ENCODE measurements at regions not wholly inside any gene's neighbourhood (a gene's known extent, or its start where the extent isn't known, plus 50 kb on each side); places are given as distances from the start of the nearest gene placed in this dataset.
"Not testable (repeated sequence)": the region's sequence is repeated elsewhere in the genome, so short reads cannot be mapped to it uniquely, and the experiment has no call there.

GRCh38 chr20:55166063-55166462 lies 690.7 kb downstream of the DOK5 start:
- no peak overlapping the region for H3K4me3 Mint-ChIP-seq
- H3K36me3 Mint-ChIP-seq = no peaks in the 10 kb centered on the region
- no peak for ATAC-seq
- H3K27me3 Mint-ChIP-seq = no peaks in the 10 kb centered on the region
- peaks cover 1% of the 10 kb centered on the region for H3K9me3 Mint-ChIP-seq
- H3K27ac Mint-ChIP-seq = no peak overlapping the region
- H3K4me1 Mint-ChIP-seq = no peaks in the 10 kb centered on the region

DNA sequence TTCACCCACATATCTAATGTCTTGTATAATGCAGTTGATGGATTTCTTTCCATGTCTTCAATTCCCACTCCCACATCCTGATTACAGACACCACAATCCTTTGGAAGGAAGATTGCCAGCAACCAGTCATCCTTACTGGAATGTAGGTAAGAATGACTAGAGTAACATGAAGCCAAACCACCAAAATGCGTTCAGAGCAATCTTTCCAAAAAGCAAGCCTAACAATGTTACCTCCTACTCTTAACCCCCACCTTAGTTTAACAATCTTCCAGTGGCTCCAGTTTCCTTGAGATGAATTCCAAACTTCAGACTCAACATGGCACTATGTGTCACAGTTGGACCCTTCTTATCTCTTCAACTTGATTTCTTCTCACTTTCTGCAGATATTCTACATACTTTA lies 685.6 kb downstream of the DOK5 start:
- H3K27me3 Mint-ChIP-seq = no peaks in the 10 kb centered on the region
- no peak overlapping the region for H3K4me3 Mint-ChIP-seq
- no peak for ATAC-seq
- peaks cover 11% of the 10 kb centered on the region for H3K9me3 Mint-ChIP-seq
- no peaks in the 10 kb centered on the region for H3K4me1 Mint-ChIP-seq
- H3K36me3 Mint-ChIP-seq = no peaks in the 10 kb centered on the region
- no peak overlapping the region for H3K27ac Mint-ChIP-seq

DNA sequence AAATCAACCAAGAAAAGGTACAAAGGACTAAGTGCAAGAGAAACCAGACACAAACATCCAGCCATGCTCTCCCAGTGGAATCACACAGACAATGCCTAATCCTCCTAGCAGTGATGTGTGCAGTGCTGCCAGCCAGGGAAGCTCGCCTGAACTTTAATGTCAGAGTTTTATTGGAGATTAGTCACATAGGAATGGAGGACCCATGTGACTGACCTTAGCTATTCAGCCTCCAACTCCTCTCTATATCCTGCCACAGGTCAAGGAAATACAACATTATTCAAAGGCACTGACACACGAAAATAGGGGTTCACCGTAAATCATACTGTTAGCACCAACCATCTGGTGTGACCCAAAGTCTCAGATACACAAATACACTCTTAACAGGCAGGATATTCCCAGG lies 684.6 kb downstream of the DOK5 start:
- Mint-ChIP-seq H3K9me3 (peaks cover 11% of the 10 kb centered on the region), H3K4me1 (no peaks in the 10 kb centered on the region), H3K36me3 (no peaks in the 10 kb centered on the region), H3K27ac (no peak overlapping the region), H3K4me3 (no peak overlapping the region), H3K27me3 (no peaks in the 10 kb centered on the region)
- ATAC-seq = no peak

- peaks cover 13% of the 10 kb centered on the region for H3K9me3 Mint-ChIP-seq
- ATAC-seq = no peak
- no peak overlapping the region for H3K4me3 Mint-ChIP-seq
- no peak overlapping the region for H3K27ac Mint-ChIP-seq
- H3K27me3 Mint-ChIP-seq = no peaks in the 10 kb centered on the region
- no peaks in the 10 kb centered on the region for H3K36me3 Mint-ChIP-seq
- no peaks in the 10 kb centered on the region for H3K4me1 Mint-ChIP-seq
Observed at GRCh38 chr20:55159230-55159629, 683.8 kb downstream of the DOK5 start.

GRCh38 chr20:55158446-55158845 lies 683.1 kb downstream of the DOK5 start:
- H3K9me3 Mint-ChIP-seq = peaks cover 14% of the 10 kb centered on the region
- H3K4me1 Mint-ChIP-seq = no peaks in the 10 kb centered on the region
- no peak overlapping the region for H3K4me3 Mint-ChIP-seq
- no peak for ATAC-seq
- no peak overlapping the region for H3K27ac Mint-ChIP-seq
- no peaks in the 10 kb centered on the region for H3K36me3 Mint-ChIP-seq
- no peaks in the 10 kb centered on the region for H3K27me3 Mint-ChIP-seq

GRCh38 chr20:55155360-55155759 lies 680.0 kb downstream of the DOK5 start:
- Mint-ChIP-seq H3K4me1 (no peaks in the 10 kb centered on the region), H3K36me3 (no peaks in the 10 kb centered on the region), H3K27ac (no peak overlapping the region), H3K4me3 (no peak overlapping the region), H3K9me3 (peaks cover 10% of the 10 kb centered on the region), H3K27me3 (no peaks in the 10 kb centered on the region)
- no peak for ATAC-seq

GRCh38 chr20:55153001-55153645 lies 677.7 kb downstream of the DOK5 start:
- Mint-ChIP-seq H3K4me1 (no peaks in the 10 kb centered on the region), H3K27ac (no peak overlapping the region), H3K27me3 (no peaks in the 10 kb centered on the region), H3K4me3 (no peak overlapping the region), H3K9me3 (peaks cover 10% of the 10 kb centered on the region), H3K36me3 (no peaks in the 10 kb centered on the region)
- ATAC-seq = no peak

DNA sequence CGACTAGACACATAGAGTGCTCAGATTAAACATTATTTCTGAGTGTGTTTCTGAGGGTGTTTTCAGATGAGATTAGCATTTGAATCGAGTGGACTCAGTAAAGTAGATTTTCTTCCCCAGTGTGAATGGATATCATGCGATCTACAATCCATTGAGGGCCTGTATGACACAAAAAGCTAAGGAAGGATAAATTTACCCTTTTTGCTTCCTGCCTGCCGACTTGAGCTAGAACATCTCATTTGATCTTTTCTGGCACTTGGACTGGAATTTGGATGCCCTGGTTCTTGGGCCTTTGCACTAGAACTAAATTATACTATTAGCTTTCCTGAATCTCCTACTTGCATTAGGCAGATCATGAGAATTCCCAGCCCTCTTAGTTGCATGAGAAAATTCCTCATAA lies 675.8 kb downstream of the DOK5 start:
- H3K27me3 Mint-ChIP-seq = no peaks in the 10 kb centered on the region
- H3K4me3 Mint-ChIP-seq = no peak overlapping the region
- peaks cover 6% of the 10 kb centered on the region for H3K9me3 Mint-ChIP-seq
- no peaks in the 10 kb centered on the region for H3K36me3 Mint-ChIP-seq
- ATAC-seq = no peak
- H3K27ac Mint-ChIP-seq = no peak overlapping the region
- H3K4me1 Mint-ChIP-seq = no peaks in the 10 kb centered on the region

GRCh38 chr20:55143601-55144000 lies 668.2 kb downstream of the DOK5 start:
- no peak overlapping the region for H3K4me3 Mint-ChIP-seq
- no peak for ATAC-seq

DNA sequence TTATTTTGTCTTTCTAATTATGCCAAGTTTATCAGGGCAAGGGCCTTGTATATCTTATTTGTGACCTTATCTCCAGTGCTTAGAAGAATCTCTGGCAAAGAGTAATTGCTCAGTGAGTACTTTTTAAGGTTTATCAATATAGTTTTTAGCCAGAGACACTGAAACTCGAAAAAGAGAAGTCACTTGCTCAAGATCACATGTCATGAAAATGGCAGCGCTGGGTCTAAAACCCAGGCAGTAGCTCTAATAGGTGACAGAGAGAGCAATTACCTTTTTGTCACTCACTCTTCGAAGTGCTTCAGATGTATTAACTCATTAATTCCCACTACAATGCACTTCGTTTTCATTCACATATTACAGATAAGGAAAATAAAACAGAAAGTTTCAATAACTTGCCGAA lies 667.5 kb downstream of the DOK5 start:
- H3K4me1 Mint-ChIP-seq = no peaks in the 10 kb centered on the region
- no peak overlapping the region for H3K4me3 Mint-ChIP-seq
- H3K9me3 Mint-ChIP-seq = no peaks in the 10 kb centered on the region
- H3K36me3 Mint-ChIP-seq = no peaks in the 10 kb centered on the region
- no peaks in the 10 kb centered on the region for H3K27me3 Mint-ChIP-seq
- ATAC-seq = no peak
- no peak overlapping the region for H3K27ac Mint-ChIP-seq

More at GRCh38 chr20:55143601-55144000, 668.2 kb downstream of the DOK5 start:
- H3K36me3 Mint-ChIP-seq = no peaks in the 10 kb centered on the region
- no peaks in the 10 kb centered on the region for H3K9me3 Mint-ChIP-seq
- H3K4me1 Mint-ChIP-seq = no peaks in the 10 kb centered on the region
- H3K27ac Mint-ChIP-seq = no peak overlapping the region
- no peaks in the 10 kb centered on the region for H3K27me3 Mint-ChIP-seq

- ATAC-seq = no peak
- Mint-ChIP-seq H3K27ac (no peak overlapping the region), H3K4me3 (no peak overlapping the region), H3K27me3 (no peaks in the 10 kb centered on the region), H3K4me1 (no peaks in the 10 kb centered on the region), H3K36me3 (no peaks in the 10 kb centered on the region), H3K9me3 (no peaks in the 10 kb centered on the region)
Observed at GRCh38 chr20:55140631-55141030, 665.2 kb downstream of the DOK5 start.

GRCh38 chr20:55139173-55139765 lies 663.9 kb downstream of the DOK5 start:
- no peaks in the 10 kb centered on the region for H3K9me3 Mint-ChIP-seq
- H3K4me1 Mint-ChIP-seq = no peaks in the 10 kb centered on the region
- H3K27ac Mint-ChIP-seq = no peak overlapping the region
- ATAC-seq = no peak
- H3K4me3 Mint-ChIP-seq = no peak overlapping the region
- H3K27me3 Mint-ChIP-seq = no peaks in the 10 kb centered on the region
- no peaks in the 10 kb centered on the region for H3K36me3 Mint-ChIP-seq

DNA sequence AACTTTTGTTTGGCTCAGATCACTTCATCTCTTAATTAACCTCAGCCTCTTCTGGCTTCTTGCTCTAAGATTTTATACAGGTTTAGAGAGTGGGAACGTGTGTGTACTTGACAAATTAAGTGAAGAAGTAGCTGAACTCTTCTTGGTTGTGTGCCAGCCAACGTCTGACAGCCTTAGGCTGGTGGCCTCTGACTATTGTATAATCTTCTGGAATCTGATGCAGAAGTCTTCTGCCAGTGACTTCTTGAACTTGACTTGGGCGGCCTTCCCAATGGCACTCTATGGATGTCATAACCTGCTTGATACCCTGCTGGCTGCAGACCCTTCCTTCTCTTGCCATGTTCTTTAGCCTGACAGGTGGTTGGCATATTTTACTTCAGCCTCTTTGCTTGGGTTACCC lies 660.5 kb downstream of the DOK5 start:
- Mint-ChIP-seq H3K9me3 (peaks cover 2% of the 10 kb centered on the region), H3K4me1 (no peaks in the 10 kb centered on the region), H3K4me3 (no peak overlapping the region), H3K27me3 (no peaks in the 10 kb centered on the region), H3K36me3 (no peaks in the 10 kb centered on the region), H3K27ac (no peak overlapping the region)
- no peak for ATAC-seq

GRCh38 chr20:55132523-55132922 lies 657.1 kb downstream of the DOK5 start:
- Mint-ChIP-seq H3K9me3 (peaks cover 2% of the 10 kb centered on the region), H3K27me3 (no peaks in the 10 kb centered on the region), H3K36me3 (no peaks in the 10 kb centered on the region), H3K4me1 (no peaks in the 10 kb centered on the region), H3K4me3 (no peak overlapping the region), H3K27ac (no peak overlapping the region)
- no peak for ATAC-seq

- H3K4me1 Mint-ChIP-seq, H3K4me3 Mint-ChIP-seq, H3K36me3 Mint-ChIP-seq, H3K27me3 Mint-ChIP-seq, ATAC-seq, H3K27ac Mint-ChIP-seq, H3K9me3 Mint-ChIP-seq: not testable (repeated sequence)
Observed at GRCh38 chr20:55117577-55117976, 642.2 kb downstream of the DOK5 start.

DNA sequence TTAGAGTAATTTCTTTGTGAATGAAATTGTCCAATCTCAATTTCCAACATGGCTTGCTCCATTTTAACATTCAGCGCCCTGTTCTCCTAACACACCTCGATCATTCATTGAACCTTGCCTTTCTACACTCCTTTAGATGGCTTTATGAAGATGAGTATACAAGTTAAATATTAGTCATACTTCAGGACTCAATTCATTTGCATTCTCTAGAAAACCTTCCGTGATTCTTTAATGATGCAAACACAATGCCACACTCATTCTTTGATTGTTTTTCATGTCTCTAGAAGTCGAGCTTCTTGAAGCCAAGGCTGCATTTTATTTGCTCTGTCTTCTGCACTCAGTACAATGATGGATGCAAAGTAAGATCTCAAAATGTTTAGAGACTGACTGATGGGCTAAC lies 641.2 kb downstream of the DOK5 start:
- no peaks in the 10 kb centered on the region for H3K36me3 Mint-ChIP-seq
- H3K27ac Mint-ChIP-seq = no peak overlapping the region
- H3K27me3 Mint-ChIP-seq = no peaks in the 10 kb centered on the region
- no peaks in the 10 kb centered on the region for H3K4me1 Mint-ChIP-seq
- H3K4me3 Mint-ChIP-seq = no peak overlapping the region
- H3K9me3 Mint-ChIP-seq = peaks cover 5% of the 10 kb centered on the region
- no peak for ATAC-seq

All from stimulated activated memory B cell treated with anti-CD40 and anti-IgM and Interleukin-4, amounts not matched to agents 10 μg/mL and 1 μg/mL and 100 μg/mL, for 72 hours (primary cell).